NCI-H69 (cell line): ENCODE measurements at regions not wholly inside any gene's neighbourhood (a gene's known extent, or its start where the extent isn't known, plus 50 kb on each side); places are given as distances from the start of the nearest gene placed in this dataset.

ENCODE experiments used
- DNase-seq: peaks from one replicate; lab custom pipeline; 2025; lab: John Stamatoyannopoulos, UW

GRCh38 chr1:207971331-207972219 is 60.6 kb upstream of the CD34 start:
- peak; percentile 17 for DNase-seq

- no peak for DNase-seq
Measured at GRCh38 chr1:207970329-207971233, 59.7 kb upstream of the CD34 start.

- no peak for DNase-seq
Measured at GRCh38 chr1:207969528-207969927, 58.6 kb upstream of the CD34 start.

GRCh38 chr1:207968521-207969009 is 57.6 kb upstream of the CD34 start:
- DNase-seq: peak; percentile 49

GRCh38 chr1:207967703-207968102 is 56.8 kb upstream of the CD34 start:
- DNase-seq: no peak

GRCh38 chr1:207966521-207966920 is 55.6 kb upstream of the CD34 start:
- DNase-seq: no peak

- peak; percentile 12 for DNase-seq
Measured at GRCh38 chr1:207965392-207966387, 54.8 kb upstream of the CD34 start.

GRCh38 chr1:207964195-207964966 is 53.5 kb upstream of the CD34 start:
- DNase-seq: no peak

GRCh38 chr1:207963427-207964194 is 52.7 kb upstream of the CD34 start:
- DNase-seq: peak; percentile 93

- DNase-seq: peak; percentile 41
Measured at GRCh38 chr1:207962716-207963426, 51.9 kb upstream of the CD34 start.
